PC-3 (cell line): ENCODE measurements at regions not wholly inside any gene's neighbourhood (a gene's known extent, or its start where the extent isn't known, plus 50 kb on each side); places are given as distances from the start of the nearest gene placed in this dataset.

Source experiments
- EZH2 ChIP-seq: fragments of 300-600 bp; sonication (generic); IDR thresholded peaks from one replicate; pipeline ENCODE4 v1.6.1; 2017; ENCODE audit warnings: antibody characterized with exemption, mild to moderate bottlenecking, low read length; ENCODE audit not compliant: unreplicated experiment
- TF ChIP-seq, protein P1 (sequence below): fragments of 300-600 bp; sonication (generic); conservative IDR thresholded peaks from 2 replicates; pipeline ENCODE4 v1.5.1; 2017; ENCODE audit warnings: antibody characterized with exemption, low read depth, mild to moderate bottlenecking, low read length

GRCh38 chr6:160934157-160934556 lies 57.4 kb upstream of the MAP3K4 start:
- TF ChIP-seq EZH2 = no peak
- TF ChIP-seq, protein P1, sequence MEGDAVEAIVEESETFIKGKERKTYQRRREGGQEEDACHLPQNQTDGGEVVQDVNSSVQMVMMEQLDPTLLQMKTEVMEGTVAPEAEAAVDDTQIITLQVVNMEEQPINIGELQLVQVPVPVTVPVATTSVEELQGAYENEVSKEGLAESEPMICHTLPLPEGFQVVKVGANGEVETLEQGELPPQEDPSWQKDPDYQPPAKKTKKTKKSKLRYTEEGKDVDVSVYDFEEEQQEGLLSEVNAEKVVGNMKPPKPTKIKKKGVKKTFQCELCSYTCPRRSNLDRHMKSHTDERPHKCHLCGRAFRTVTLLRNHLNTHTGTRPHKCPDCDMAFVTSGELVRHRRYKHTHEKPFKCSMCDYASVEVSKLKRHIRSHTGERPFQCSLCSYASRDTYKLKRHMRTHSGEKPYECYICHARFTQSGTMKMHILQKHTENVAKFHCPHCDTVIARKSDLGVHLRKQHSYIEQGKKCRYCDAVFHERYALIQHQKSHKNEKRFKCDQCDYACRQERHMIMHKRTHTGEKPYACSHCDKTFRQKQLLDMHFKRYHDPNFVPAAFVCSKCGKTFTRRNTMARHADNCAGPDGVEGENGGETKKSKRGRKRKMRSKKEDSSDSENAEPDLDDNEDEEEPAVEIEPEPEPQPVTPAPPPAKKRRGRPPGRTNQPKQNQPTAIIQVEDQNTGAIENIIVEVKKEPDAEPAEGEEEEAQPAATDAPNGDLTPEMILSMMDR = no peak
